Suprapubic skin (tissue), 4 donors: ENCODE measurements at regions not wholly inside any gene's neighbourhood (a gene's known extent, or its start where the extent isn't known, plus 50 kb on each side); places are given as distances from the start of the nearest gene placed in this dataset.

Experiments
- DNase-seq, 2 donors: peaks; one replicate each; pipeline ENCODE4 v3.0.0-alpha.2; 2019; ENCODE audit warnings: low spot score in 2 of 2
- H3K27ac ChIP-seq: fragments of 200-600 bp; sonication (generic); one replicate; pipeline ENCODE4 v1.5.1; 2019
- H3K27me3 ChIP-seq: fragments of 200-600 bp; sonication (generic); one replicate; pipeline ENCODE4 v1.5.1; 2019
- H3K36me3 ChIP-seq: fragments of 200-600 bp; sonication (generic); one replicate; pipeline ENCODE4 v1.5.1; 2019
- H3K4me1 ChIP-seq: fragments of 200-600 bp; sonication (generic); one replicate; pipeline ENCODE4 v1.5.1; 2019
- H3K4me3 ChIP-seq: fragments of 200-600 bp; sonication (generic); one replicate; pipeline ENCODE4 v1.5.1; 2019; ENCODE audit warnings: mild to moderate bottlenecking
- H3K9me3 ChIP-seq: fragments of 200-600 bp; sonication (generic); one replicate; pipeline ENCODE4 v1.5.1; 2019
- EP300 ChIP-seq: sonication (generic); formaldehyde crosslinking; IDR thresholded peaks from one replicate; pipeline ENCODE4 v1.6.1; 2017; ENCODE audit warnings: antibody characterized with exemption
- POLR2A ChIP-seq, 2 donors: fragments of 450-650 bp; IDR thresholded peaks; one replicate each; pipeline ENCODE4 v1.6.1; 2017; ENCODE audit warnings: antibody characterized with exemption in 2 of 2, mild to moderate bottlenecking in 2 of 2, moderate library complexity in 2 of 2
- POLR2AphosphoS5 ChIP-seq, 3 donors: sonication (generic); formaldehyde crosslinking; IDR thresholded peaks; one replicate each; pipeline ENCODE4 v1.6.1; 2017; ENCODE audit warnings: antibody characterized with exemption in 3 of 3
- WGBS: methylation state at CpG from one replicate; pipeline ENCODE4 v1.1.5; 2018; 5-methylcytosine and 5-hydroxymethylcytosine counted together
- TF ChIP-seq, protein P1 (sequence below), 2 donors: fragments of 200-600 bp in 1 of 2; fragments of 450-650 bp in 1 of 2; sonication (generic) in 1 of 2; IDR thresholded peaks; one replicate each; pipeline ENCODE4 v1.5.1; 2016 to 2019; ENCODE audit warnings: antibody characterized with exemption in 2 of 2, mild to moderate bottlenecking in 1 of 2, moderate library complexity in 1 of 2

DNA sequence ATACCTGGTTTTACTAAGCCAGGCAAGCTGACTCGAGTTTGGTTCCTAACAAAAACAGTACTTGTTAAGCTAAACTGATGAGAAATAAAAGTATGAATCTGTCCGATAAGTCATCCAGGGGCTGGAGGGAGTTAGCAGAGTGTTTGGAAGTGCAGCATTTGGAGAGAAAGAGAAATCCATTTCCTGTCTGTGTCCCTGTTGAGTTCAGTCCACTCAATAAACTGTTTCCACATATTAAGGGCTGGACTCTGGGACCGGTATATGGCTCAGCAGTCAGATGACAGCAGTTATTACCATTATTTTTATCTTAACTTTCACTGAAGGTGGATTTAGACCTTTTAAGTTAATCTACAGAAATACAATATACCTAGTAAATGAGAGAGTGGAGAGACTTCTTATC lies 130.6 kb upstream of the ADRA1B start:
- no peak for DNase-seq
- Histone ChIP-seq H3K9me3 (no peaks in the 10 kb centered on the region), H3K36me3 (no peaks in the 10 kb centered on the region), H3K27me3 (no peaks in the 10 kb centered on the region), H3K27ac (no peak overlapping the region), H3K4me1 (peaks cover 16% of the 10 kb centered on the region), H3K4me3 (no peak overlapping the region)
- TF ChIP-seq POLR2AphosphoS5 (IDR thresholded peaks at IDR 0.05) (no peak), POLR2A (IDR thresholded peaks at IDR 0.05) (no peak), EP300 (no peak)
- TF ChIP-seq, protein P1, sequence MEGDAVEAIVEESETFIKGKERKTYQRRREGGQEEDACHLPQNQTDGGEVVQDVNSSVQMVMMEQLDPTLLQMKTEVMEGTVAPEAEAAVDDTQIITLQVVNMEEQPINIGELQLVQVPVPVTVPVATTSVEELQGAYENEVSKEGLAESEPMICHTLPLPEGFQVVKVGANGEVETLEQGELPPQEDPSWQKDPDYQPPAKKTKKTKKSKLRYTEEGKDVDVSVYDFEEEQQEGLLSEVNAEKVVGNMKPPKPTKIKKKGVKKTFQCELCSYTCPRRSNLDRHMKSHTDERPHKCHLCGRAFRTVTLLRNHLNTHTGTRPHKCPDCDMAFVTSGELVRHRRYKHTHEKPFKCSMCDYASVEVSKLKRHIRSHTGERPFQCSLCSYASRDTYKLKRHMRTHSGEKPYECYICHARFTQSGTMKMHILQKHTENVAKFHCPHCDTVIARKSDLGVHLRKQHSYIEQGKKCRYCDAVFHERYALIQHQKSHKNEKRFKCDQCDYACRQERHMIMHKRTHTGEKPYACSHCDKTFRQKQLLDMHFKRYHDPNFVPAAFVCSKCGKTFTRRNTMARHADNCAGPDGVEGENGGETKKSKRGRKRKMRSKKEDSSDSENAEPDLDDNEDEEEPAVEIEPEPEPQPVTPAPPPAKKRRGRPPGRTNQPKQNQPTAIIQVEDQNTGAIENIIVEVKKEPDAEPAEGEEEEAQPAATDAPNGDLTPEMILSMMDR (IDR thresholded peaks at IDR 0.05): no peak
- WGBS: 58% methylated on average over 3 of the region's 3 CpGs

DNA sequence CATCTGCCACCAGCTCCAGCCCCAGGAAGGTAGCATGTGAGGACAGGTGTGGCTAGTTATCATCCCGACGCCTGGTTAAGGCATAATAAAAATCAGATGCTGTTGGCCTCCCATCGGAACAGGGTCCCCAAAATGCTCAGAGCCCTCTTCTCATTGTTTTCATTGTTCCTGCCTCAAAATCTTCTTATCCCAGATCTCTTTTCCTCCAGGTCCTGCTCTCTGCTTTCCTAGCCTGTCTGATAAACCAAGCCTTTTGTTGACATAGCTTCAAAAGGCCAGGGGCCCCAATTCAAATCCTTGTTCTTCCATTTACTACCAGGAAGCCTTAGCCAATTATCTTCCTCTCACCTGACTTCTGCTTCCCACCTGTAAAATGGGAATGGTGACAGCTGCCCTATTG lies 130.1 kb upstream of the ADRA1B start:
- H3K27me3 ChIP-seq: no peaks in the 10 kb centered on the region
- peaks cover 16% of the 10 kb centered on the region for H3K4me1 ChIP-seq
- no peaks in the 10 kb centered on the region for H3K9me3 ChIP-seq
- no peaks in the 10 kb centered on the region for H3K36me3 ChIP-seq
- TF ChIP-seq EP300 (no peak), POLR2A (IDR thresholded peaks at IDR 0.05) (no peak), POLR2AphosphoS5 (IDR thresholded peaks at IDR 0.05) (no peak)
- TF ChIP-seq, protein P1 (IDR thresholded peaks at IDR 0.05): no peak
- H3K27ac ChIP-seq: peak overlapping the region; percentile 60
- no peak overlapping the region for H3K4me3 ChIP-seq
- WGBS: 84% methylated on average over 3 of the region's 3 CpGs
- DNase-seq: no peak

DNA sequence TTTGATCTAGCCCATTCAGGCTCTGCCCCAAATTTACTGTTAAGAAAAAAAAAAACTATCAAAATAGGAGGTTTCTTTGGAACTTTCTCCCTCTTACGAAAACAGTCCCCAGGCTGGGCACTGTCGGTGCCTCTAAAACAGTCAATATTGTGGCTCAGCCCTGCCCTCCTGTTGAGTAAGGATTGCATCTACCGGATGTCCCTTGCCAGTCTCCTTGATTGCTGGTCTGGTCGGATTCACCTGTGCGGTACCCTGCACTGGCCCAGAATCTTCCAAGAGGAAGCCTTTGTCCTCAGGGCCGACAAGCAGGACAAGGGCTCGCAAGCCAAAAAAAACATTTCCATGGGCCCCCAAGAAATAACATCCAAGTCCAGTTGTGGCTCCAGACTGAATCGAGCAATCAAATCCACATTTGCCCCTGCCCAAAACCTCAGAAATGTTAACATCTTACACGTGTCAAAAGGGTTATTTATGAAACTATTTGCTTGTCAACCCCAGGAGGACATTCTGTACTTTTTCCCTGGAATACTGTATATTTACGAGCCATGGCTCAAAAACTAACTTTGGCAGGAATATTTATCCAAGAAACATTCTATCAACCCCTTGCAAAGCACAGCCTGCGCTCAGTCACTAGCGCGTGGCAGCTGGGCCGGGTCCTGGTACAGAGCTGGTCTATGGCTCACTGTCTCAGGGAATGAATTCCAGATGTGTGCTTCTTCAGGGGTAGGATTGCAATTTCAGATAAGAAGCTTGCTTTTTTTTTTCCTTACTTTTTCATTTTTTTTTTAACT lies 129.2 kb upstream of the ADRA1B start:
- 60% methylated on average over 14 of the region's 14 CpGs for WGBS
- Histone ChIP-seq H3K9me3 (no peaks in the 10 kb centered on the region), H3K27ac (peak overlapping the region; percentile 64), H3K4me3 (no peak overlapping the region), H3K36me3 (no peaks in the 10 kb centered on the region), H3K4me1 (peaks cover 16% of the 10 kb centered on the region), H3K27me3 (no peaks in the 10 kb centered on the region)
- TF ChIP-seq POLR2AphosphoS5 (IDR thresholded peaks at IDR 0.05): peak in 2 of 3 donors; percentile 27 to 59
- TF ChIP-seq, protein P1 (IDR thresholded peaks at IDR 0.05): no peak
- DNase-seq: peak; percentile 88 to 90

DNA sequence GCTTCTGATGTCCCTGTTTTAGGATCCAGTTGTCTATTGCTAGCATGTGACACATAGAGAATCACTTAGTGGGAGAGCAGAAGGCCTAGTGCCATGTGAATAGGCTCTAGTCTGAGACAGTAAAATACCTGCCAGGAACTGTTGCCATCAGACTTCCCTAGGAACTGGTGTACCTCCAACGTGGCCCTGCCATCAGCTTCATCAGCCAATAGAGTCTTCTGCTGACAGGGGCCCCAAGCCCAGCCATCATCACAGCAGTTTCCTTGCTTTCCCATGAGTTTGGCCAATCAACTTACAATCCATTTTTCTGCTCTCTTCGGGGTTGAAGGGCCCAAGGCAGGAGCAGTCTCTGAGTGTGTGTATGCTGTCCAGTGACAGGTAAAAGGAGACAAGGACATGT lies 128.4 kb upstream of the ADRA1B start:
- peak overlapping the region; percentile 64 for H3K27ac ChIP-seq
- 55% methylated on average over 2 of the region's 2 CpGs for WGBS
- no peaks in the 10 kb centered on the region for H3K36me3 ChIP-seq

DNA sequence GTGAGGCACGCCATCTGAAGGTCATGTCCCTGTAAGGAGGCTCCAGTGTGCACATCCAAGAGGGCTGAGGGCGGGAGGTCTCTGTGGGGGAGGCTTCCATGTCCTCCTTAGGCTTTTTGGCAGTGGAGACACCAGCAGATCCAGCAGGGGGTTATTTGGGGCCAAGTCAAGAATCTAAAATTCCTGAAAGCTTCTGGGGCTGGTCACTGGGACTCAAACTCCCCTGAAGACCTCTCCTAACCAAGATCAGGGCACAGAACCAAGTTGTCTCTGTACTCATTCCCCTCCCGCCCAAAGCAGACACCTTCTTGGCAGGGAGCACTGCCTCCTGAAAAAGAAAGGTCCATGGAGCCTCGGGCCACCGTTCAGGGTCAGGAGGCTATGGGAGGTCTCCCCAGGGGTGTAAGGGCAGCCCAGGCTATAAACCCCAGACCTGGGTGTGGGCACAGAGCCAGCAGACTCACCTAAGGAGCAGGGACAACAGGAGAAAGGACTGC lies 127.4 kb upstream of the ADRA1B start:
- no peak overlapping the region for H3K27ac ChIP-seq

More for the DNA sequence above, 128.4 kb upstream of the ADRA1B start:
- no peak for DNase-seq
- TF ChIP-seq, protein P1 (IDR thresholded peaks at IDR 0.05): no peak
- TF ChIP-seq EP300 (no peak), POLR2AphosphoS5 (IDR thresholded peaks at IDR 0.05) (no peak), POLR2A (IDR thresholded peaks at IDR 0.05) (no peak)
- Histone ChIP-seq H3K9me3 (no peaks in the 10 kb centered on the region), H3K4me3 (no peak overlapping the region), H3K27me3 (no peaks in the 10 kb centered on the region), H3K4me1 (peaks cover 16% of the 10 kb centered on the region)

More for the DNA sequence above, 127.4 kb upstream of the ADRA1B start:
- 76% methylated on average over 2 of the region's 5 CpGs for WGBS
- Histone ChIP-seq H3K9me3 (no peaks in the 10 kb centered on the region), H3K36me3 (no peaks in the 10 kb centered on the region), H3K4me3 (no peak overlapping the region), H3K27me3 (no peaks in the 10 kb centered on the region), H3K4me1 (peaks cover 16% of the 10 kb centered on the region)
- no peak for DNase-seq
- no peak for TF ChIP-seq EP300
- TF ChIP-seq, protein P1 (IDR thresholded peaks at IDR 0.05): no peak
- TF ChIP-seq POLR2AphosphoS5 (IDR thresholded peaks at IDR 0.05): no peak
- no peak for TF ChIP-seq POLR2A (IDR thresholded peaks at IDR 0.05)
